Skeletal muscle cell (primary cell): ENCODE measurements at regions not wholly inside any gene's neighbourhood (a gene's known extent, or its start where the extent isn't known, plus 50 kb on each side); places are given as distances from the start of the nearest gene placed in this dataset.
"Not testable (repeated sequence)": the region's sequence is repeated elsewhere in the genome, so short reads cannot be mapped to it uniquely, and the experiment has no call there.

Source experiments
- DNase-seq: peaks from one replicate; pipeline ENCODE4 v3.0.0-alpha.2; 2010; ENCODE audit warnings: low read depth
- H3K4me3 ChIP-seq: 2 replicates; pipeline ENCODE4 v1.5.1; 2011; ENCODE audit warnings: low read depth, mild to moderate bottlenecking, control low read depth, low read length, moderate library complexity

GRCh38 chr9:38146844-38147243 is 77.8 kb upstream of the SHB start:
- no peak overlapping the region for H3K4me3 ChIP-seq
- DNase-seq: no peak

GRCh38 chr9:38145526-38146053 is 76.6 kb upstream of the SHB start:
- DNase-seq: no peak
- no peak overlapping the region for H3K4me3 ChIP-seq

DNA sequence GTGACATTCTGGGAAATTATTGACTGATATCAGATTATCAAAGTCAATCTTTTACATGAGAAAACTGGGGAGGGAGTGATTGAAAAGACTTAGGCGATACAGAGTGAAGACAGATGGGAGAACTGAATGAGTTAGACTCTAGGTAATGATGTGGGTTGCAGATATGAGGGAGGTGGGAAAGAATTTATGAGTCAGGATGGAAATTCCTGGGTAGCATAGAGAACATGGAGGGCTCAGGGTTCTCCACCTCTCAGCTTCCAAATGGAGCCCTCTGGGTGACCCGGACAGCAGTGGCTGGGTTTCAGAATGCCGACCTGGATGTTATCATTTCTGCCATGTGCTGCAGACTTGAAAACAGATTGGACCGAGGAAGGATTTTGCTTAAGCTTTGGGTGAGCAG is 75.4 kb upstream of the SHB start:
- DNase-seq: peak; percentile 10

GRCh38 chr9:38141746-38142591 is 72.9 kb upstream of the SHB start:
- peak; percentile 36 for DNase-seq

More for the DNA sequence above, 75.4 kb upstream of the SHB start:
- no peak overlapping the region for H3K4me3 ChIP-seq

GRCh38 chr9:38138276-38138675 is 69.2 kb upstream of the SHB start:
- no peak for DNase-seq
- H3K4me3 ChIP-seq: no peak overlapping the region

More at GRCh38 chr9:38141746-38142591, 72.9 kb upstream of the SHB start:
- H3K4me3 ChIP-seq: no peak overlapping the region

DNA sequence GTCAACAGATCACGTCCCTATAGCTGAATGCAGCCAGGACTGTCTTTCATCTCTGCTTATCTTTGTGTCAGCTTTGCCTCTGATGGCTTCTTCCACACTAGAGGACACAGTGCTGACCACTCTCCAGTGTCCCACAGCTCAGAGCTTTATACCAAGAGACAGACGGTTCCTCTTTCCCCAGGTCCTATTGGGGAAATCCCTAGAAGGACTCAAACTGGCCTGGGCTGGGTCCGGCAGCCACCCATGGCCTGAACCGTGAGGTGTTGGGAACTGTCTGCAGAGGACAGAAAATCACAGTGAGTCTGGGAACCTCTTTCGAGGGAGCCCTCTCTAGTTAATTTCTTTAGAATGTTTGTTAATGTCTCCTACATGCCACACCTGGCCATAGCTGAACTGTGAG is 68.3 kb upstream of the SHB start:
- no peak overlapping the region for H3K4me3 ChIP-seq
- no peak for DNase-seq

GRCh38 chr9:38136386-38136785 is 67.4 kb upstream of the SHB start:
- no peak overlapping the region for H3K4me3 ChIP-seq
- DNase-seq: no peak

DNA sequence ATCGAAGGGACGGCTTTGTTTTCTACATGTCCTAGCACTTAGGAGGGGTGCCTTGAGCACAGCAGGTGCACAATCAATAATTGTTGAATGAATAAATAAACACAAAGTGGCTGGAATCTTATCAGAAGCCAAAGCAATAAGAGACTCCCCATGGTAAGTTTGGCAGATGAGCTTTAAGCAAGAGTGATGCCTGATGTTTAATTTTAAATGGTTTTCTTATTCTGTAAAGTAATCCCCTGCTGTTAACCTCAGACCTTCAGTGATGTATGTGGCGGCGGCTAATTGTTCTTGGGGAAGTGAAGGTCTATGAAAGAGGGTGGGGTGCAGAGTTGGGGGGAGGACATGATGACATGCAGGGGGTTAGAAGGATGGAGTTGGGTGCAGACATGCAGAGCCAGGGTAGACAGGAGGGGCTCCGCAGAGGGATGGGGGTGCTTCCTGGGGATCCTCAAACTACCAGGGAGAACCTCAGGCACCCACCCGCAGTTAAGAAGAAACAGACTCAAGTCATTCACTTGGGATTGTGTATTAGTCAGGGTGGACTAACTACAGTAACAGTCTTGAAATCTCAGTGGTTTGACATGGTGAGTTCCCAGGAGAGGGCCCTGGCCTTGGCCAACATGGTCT is 65.7 kb upstream of the SHB start:
- DNase-seq: no peak
- H3K4me3 ChIP-seq: no peak overlapping the region

GRCh38 chr9:38133595-38133994 is 64.6 kb upstream of the SHB start:
- H3K4me3 ChIP-seq: no peak overlapping the region
- no peak for DNase-seq

GRCh38 chr9:38132956-38133355 is 63.9 kb upstream of the SHB start:
- no peak for DNase-seq
- H3K4me3 ChIP-seq: no peak overlapping the region

DNA sequence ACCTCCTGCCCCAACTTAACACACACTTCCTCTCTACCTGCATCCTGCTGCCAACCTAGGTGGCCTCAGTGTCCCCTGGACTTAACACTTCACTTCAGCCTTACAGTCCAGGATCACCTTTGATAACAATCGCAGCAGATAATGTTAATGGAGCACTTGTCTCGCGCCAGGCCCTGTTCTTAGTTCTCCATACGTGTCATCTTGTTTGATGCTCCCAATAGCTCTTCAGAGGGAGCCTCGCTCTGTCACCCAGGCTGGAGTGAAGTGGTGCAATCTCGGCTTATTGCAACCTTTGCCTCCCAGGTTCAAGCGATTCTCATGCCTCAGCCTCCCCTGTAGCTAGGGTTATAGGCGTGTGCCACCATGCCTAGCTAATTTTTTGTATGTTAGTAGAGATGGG is 62.7 kb upstream of the SHB start:
- DNase-seq: no peak
- H3K4me3 ChIP-seq: no peak overlapping the region

GRCh38 chr9:38130724-38131123 is 61.7 kb upstream of the SHB start:
- H3K4me3 ChIP-seq: no peak overlapping the region
- DNase-seq: no peak

- DNase-seq: no peak
- no peak overlapping the region for H3K4me3 ChIP-seq
Observed at GRCh38 chr9:38129366-38129765, 60.3 kb upstream of the SHB start.

GRCh38 chr9:38128752-38129270 is 59.8 kb upstream of the SHB start:
- DNase-seq: no peak
- H3K4me3 ChIP-seq: no peak overlapping the region

- H3K4me3 ChIP-seq: no peak overlapping the region
- no peak for DNase-seq
Observed at GRCh38 chr9:38127271-38127839, 58.3 kb upstream of the SHB start.

DNA sequence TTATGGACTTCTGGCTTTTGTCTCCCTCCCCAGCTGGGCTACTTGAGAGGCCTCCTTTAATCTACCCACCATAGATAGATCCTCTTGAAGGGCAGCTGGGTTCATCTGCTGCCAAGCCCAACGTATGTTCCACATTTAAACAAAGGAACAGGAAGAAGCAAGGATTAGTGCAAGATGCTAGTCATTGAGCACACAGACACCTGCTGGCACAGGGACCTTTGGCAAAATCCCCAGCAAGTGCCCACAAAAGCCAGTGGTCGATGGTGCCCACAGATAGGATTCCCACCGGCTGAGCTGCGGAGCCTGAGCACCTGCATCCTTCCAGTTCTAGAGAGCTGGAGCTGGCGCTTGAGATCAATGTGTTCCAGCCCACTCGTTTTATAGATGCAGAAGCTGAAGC is 57.7 kb upstream of the SHB start:
- DNase-seq: no peak

DNA sequence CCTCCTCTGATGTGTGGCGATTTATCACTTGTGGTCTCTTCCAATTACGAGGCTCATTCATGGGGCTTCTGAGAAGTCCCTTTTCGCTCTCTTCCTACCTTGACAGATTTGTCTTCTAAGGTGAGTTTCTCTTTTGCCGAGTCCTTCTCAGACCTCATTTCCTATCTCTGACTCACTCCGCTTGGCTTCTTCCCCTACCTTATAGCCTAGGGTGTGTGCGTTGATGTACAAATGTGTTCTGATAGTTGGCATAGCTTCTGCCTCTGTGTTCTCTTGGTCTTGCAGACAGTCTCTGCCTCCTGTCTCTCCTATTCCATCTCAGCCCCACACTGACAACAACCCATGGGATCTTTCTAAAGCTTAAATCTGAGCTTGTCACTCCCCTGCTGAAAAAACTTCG is 56.9 kb upstream of the SHB start:
- no peak for DNase-seq
- no peak overlapping the region for H3K4me3 ChIP-seq

More for the DNA sequence above, 57.7 kb upstream of the SHB start:
- H3K4me3 ChIP-seq: no peak overlapping the region

- not testable (repeated sequence) for H3K4me3 ChIP-seq
Observed at GRCh38 chr9:38123359-38123758, 54.3 kb upstream of the SHB start.

DNA sequence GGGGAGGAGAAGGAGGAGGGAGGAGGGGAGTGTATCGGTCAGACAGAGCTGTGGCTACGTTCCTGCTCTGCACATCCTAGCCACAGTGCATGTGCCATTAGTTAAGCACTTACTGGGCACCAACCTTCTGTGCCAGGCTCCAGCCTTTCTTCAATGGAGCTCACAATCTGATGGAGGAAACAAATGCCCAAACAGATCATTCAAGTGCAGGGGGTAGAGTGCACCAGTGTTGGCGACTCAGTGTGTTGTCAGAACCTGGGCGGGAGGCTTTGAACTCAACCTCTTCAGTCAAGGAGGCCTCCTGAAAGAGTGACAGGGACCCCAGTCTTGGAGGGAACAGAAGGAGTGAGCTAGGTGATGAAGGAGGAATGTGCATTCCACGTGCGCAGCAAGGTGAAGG is 51.9 kb upstream of the SHB start:
- no peak overlapping the region for H3K4me3 ChIP-seq
- DNase-seq: no peak

More at GRCh38 chr9:38123359-38123758, 54.3 kb upstream of the SHB start:
- DNase-seq: not testable (repeated sequence)

DNA sequence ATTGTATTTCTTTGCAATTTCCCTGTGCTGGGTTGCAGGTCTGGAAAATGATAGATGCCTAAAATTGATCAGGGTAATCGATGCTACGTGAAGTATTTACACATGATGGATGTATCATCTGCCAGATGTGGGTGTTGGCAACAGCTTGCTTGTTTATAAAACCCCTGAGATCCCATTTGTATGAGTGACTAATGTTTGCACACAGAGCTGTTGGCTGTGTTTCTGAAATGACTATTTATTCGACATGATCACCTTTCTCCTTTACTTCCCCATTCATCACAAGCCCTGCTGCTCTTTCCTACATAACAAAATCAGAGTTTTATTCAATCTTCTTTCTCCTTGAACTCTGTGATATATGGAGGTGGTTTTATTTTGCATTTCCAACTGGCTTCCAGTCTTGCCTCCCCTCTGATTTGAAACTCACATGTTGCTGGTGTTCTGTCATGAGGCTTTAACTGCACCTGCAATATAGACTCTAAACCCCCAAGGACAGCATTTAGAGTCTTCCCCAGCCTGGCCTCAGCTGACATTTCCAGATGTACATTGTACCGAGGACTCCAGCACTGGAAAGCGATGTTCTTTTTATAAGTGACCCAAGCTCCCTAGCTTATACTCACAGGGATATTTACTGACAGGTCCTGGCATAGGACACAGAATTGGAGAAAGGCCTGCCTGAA is 50.7 kb upstream of the SHB start:
- no peak overlapping the region for H3K4me3 ChIP-seq
- DNase-seq: no peak
